Mucosa of rectum (tissue), 2 donors: ENCODE measurements at regions not wholly inside any gene's neighbourhood (a gene's known extent, or its start where the extent isn't known, plus 50 kb on each side); places are given as distances from the start of the nearest gene placed in this dataset.
"Not testable (repeated sequence)": the region's sequence is repeated elsewhere in the genome, so short reads cannot be mapped to it uniquely, and the experiment has no call there.

Experiments used
- H3K27ac ChIP-seq, 2 donors: one replicate each; pipeline ENCODE4 v1.7.0; 2013; ENCODE audit warnings: inconsistent platforms in 2 of 2, low read depth in 2 of 2, low read length in 2 of 2
- H3K27me3 ChIP-seq, 2 donors: one replicate each; pipeline ENCODE4 v1.7.0; 2013; ENCODE audit warnings: low read length in 2 of 2; ENCODE audit not compliant: control insufficient read depth in 2 of 2, insufficient read depth in 2 of 2
- H3K36me3 ChIP-seq, 2 donors: one replicate each; pipeline ENCODE4 v1.7.0; 2013; ENCODE audit warnings: low read length in 2 of 2; ENCODE audit not compliant: control insufficient read depth in 2 of 2, insufficient read depth in 2 of 2
- H3K4me1 ChIP-seq, 2 donors: one replicate each; pipeline ENCODE4 v1.7.0; 2013; ENCODE audit warnings: low read length in 2 of 2, mild to moderate bottlenecking in 1 of 2; ENCODE audit not compliant: control insufficient read depth in 2 of 2, insufficient read depth in 2 of 2
- H3K4me3 ChIP-seq, 2 donors: one replicate each; pipeline ENCODE4 v1.7.0; 2013; ENCODE audit warnings: low read length in 2 of 2
- H3K9ac ChIP-seq, 2 donors: one replicate each; pipeline ENCODE4 v1.7.0; 2013; ENCODE audit warnings: low read length in 2 of 2, low read depth in 1 of 2, mild to moderate bottlenecking in 1 of 2
- H3K9me3 ChIP-seq, 2 donors: one replicate each; pipeline ENCODE4 v1.7.0; 2013; ENCODE audit warnings: low read length in 2 of 2; ENCODE audit not compliant: control insufficient read depth in 2 of 2
- donor health status: healthy.
- donor health status: Normal muscosa, but diverticular disease.

DNA sequence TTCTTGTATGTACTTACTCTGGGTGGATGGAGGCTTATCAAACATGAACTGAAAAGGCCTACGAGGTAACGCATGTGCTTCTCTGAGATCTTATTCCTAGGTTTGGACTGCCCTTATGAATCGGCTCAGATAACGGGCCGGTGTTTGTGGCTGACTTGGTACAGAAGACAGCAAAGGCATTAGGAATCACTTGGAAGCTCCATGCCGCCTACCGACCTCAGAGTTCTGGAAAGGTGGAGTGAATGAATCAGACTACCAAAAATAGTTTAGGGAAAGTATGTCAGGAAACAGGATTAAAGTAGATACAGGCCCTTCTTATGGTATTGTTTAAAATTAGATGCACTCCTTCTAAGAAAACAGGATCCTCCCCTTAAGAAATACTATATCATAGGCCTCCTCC is 172.4 kb upstream of the PCDH9 start:
- H3K27ac ChIP-seq, result no peak overlapping the region
- no peak overlapping the region for H3K4me3 ChIP-seq
- no peaks in the 10 kb centered on the region for H3K4me1 ChIP-seq
- H3K36me3 ChIP-seq, result no peaks in the 10 kb centered on the region
- H3K9ac ChIP-seq, result no peak overlapping the region
- H3K27me3 ChIP-seq, result no peaks in the 10 kb centered on the region
- H3K9me3 ChIP-seq, result no peaks in the 10 kb centered on the region

GRCh38 chr13:67395577-67395976 is 165.4 kb upstream of the PCDH9 start:
- Histone ChIP-seq H3K36me3 (no peaks in the 10 kb centered on the region), H3K4me3 (no peak overlapping the region), H3K27me3 (no peaks in the 10 kb centered on the region), H3K9ac (no peak overlapping the region), H3K9me3 (no peaks in the 10 kb centered on the region), H3K4me1 (no peaks in the 10 kb centered on the region), H3K27ac (no peak overlapping the region)

GRCh38 chr13:67392014-67392413 is 161.9 kb upstream of the PCDH9 start:
- no peaks in the 10 kb centered on the region for H3K9me3 ChIP-seq
- no peaks in the 10 kb centered on the region for H3K36me3 ChIP-seq
- H3K9ac ChIP-seq, result no peak overlapping the region
- no peaks in the 10 kb centered on the region for H3K27me3 ChIP-seq
- H3K4me1 ChIP-seq, result no peaks in the 10 kb centered on the region
- no peak overlapping the region for H3K4me3 ChIP-seq
- no peak overlapping the region for H3K27ac ChIP-seq

DNA sequence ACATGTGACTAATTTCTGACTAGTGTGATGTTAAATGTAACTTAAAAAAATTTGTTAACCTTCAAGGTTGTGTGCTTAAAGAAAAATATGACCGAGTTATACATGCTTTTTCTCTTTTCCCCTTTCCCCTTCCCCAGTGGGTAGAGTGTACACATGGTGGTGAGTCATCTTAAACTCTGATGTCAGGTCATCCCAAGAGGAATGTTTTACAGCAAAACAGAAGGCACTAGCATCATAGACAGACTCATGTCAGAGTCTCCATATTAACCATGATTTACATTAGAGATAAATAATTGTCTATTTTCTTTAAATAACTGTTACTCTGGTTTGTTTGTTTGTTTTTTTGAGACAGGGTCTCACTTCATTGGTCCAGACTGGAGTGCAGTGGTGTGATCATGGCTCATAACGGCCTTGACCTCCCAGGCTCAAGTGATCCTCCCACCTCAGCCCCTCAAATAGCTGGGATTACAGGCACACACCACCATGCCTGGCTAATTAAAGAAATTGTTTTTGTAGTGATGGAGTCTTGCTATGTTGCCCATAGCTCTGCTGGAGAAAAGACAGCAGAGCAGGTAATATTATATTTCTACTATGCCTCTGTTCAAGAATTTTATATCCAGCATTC is 160.4 kb upstream of the PCDH9 start:
- H3K27ac ChIP-seq, result no peak overlapping the region

GRCh38 chr13:67389171-67389570 is 159.0 kb upstream of the PCDH9 start:
- no peak overlapping the region for H3K9ac ChIP-seq
- no peaks in the 10 kb centered on the region for H3K4me1 ChIP-seq
- H3K27ac ChIP-seq, result no peak overlapping the region
- no peaks in the 10 kb centered on the region for H3K9me3 ChIP-seq
- no peaks in the 10 kb centered on the region for H3K36me3 ChIP-seq
- no peak overlapping the region for H3K4me3 ChIP-seq
- no peaks in the 10 kb centered on the region for H3K27me3 ChIP-seq

More for the DNA sequence above, 160.4 kb upstream of the PCDH9 start:
- Histone ChIP-seq H3K27me3 (no peaks in the 10 kb centered on the region), H3K9me3 (no peaks in the 10 kb centered on the region), H3K4me1 (no peaks in the 10 kb centered on the region), H3K36me3 (no peaks in the 10 kb centered on the region), H3K9ac (no peak overlapping the region), H3K4me3 (no peak overlapping the region)

- not testable (repeated sequence) for H3K36me3 ChIP-seq, H3K27ac ChIP-seq, H3K9me3 ChIP-seq, H3K4me3 ChIP-seq, H3K9ac ChIP-seq, H3K27me3 ChIP-seq, H3K4me1 ChIP-seq
Measured at GRCh38 chr13:67383109-67383757, 153.1 kb upstream of the PCDH9 start.

- no peaks in the 10 kb centered on the region for H3K4me1 ChIP-seq
- no peak overlapping the region for H3K4me3 ChIP-seq
- H3K36me3 ChIP-seq, result no peaks in the 10 kb centered on the region
- no peaks in the 10 kb centered on the region for H3K27me3 ChIP-seq
- no peaks in the 10 kb centered on the region for H3K9me3 ChIP-seq
- no peak overlapping the region for H3K9ac ChIP-seq
- H3K27ac ChIP-seq, result no peak overlapping the region
Measured at GRCh38 chr13:67377919-67378318, 147.8 kb upstream of the PCDH9 start.

DNA sequence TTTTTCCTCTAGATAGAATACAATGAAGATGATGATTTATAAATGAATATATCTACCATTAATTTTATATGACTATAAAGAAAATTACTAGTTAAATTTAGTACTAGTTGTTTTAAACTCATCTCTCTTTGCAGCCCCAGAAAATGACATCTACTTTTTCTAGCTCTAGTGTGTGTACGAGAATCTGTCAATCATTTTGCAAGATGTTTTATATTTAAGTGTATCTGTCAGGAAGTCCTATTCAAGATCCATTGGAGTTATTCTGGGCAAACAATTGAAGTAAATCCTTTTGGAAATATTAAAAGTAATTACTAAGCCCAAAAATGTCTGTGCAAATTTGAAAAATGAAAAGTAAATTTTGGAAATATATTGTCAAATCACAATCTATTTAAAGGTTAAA is 144.3 kb upstream of the PCDH9 start:
- no peaks in the 10 kb centered on the region for H3K4me1 ChIP-seq
- no peaks in the 10 kb centered on the region for H3K36me3 ChIP-seq
- H3K9ac ChIP-seq, result no peak overlapping the region
- no peak overlapping the region for H3K4me3 ChIP-seq
- no peaks in the 10 kb centered on the region for H3K9me3 ChIP-seq
- no peaks in the 10 kb centered on the region for H3K27me3 ChIP-seq
- no peak overlapping the region for H3K27ac ChIP-seq

DNA sequence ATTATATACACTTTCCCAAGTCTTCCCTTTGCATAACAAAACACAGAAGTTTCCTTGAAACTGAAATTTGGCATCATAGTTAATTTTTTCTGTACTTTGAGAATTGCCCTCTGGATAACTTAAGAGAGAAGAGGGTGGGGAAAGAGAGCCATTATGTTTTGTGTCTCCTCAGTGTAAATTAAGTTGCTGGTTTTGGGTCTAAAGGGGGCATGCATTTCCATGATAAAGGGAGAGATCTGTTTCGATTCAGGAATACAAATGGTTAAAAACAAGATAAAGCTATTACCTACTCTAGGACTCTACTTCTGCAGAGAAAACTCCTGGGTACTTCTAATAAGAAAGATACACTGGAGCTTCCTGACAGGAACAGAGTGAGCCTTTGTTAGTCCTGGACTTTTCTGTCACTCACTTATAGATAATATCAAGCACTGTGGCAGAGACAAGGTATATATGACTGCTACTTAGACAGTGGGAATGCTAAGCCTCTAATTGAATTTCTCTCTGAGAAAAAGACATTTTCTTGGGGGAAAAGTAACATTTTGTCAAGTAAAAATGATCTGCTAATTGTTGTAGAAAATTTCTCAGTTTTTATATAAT is 142.8 kb upstream of the PCDH9 start:
- H3K36me3 ChIP-seq, result no peaks in the 10 kb centered on the region
- no peak overlapping the region for H3K27ac ChIP-seq
- no peaks in the 10 kb centered on the region for H3K27me3 ChIP-seq
- H3K9me3 ChIP-seq, result no peaks in the 10 kb centered on the region
- no peak overlapping the region for H3K9ac ChIP-seq
- H3K4me1 ChIP-seq, result no peaks in the 10 kb centered on the region
- H3K4me3 ChIP-seq, result no peak overlapping the region

GRCh38 chr13:67369895-67370660 is 139.9 kb upstream of the PCDH9 start:
- Histone ChIP-seq H3K9me3 (no peaks in the 10 kb centered on the region), H3K36me3 (no peaks in the 10 kb centered on the region), H3K4me3 (no peak overlapping the region), H3K4me1 (no peaks in the 10 kb centered on the region), H3K27ac (no peak overlapping the region), H3K9ac (no peak overlapping the region), H3K27me3 (no peaks in the 10 kb centered on the region)
